H1 (cell line): ENCODE measurements at regions not wholly inside any gene's neighbourhood (a gene's known extent, or its start where the extent isn't known, plus 50 kb on each side); places are given as distances from the start of the nearest gene placed in this dataset.

Source experiments
- CTCF ChIA-PET: fragments of 300-600 bp; sonication (Branson Sonifier 250); formaldehyde crosslinking; loops from one replicate; lab custom pipeline; 2021; ENCODE audit not compliant: partially characterized antibody; lab: Charles Lee
- POLR2A ChIA-PET: fragments of 300-600 bp; sonication (Branson Sonifier 250); formaldehyde crosslinking; loops from one replicate; lab custom pipeline; 2021; ENCODE audit warnings: inconsistent platforms; ENCODE audit not compliant: partially characterized antibody; lab: Charles Lee
- DNase-seq, 2 experiments: peaks; one replicate each; pipeline versions ENCODE4 v3.0.0 to v3.0.0-alpha.2; 2010 to 2022; ENCODE audit warnings: low spot score in 2 of 2, low read depth in 1 of 2, mixed read lengths in 1 of 2
- FAIRE-seq: peaks from 2 replicates; lab custom pipeline; 2011; peaks lifted over from hg19 to GRCh38; lab: Jason Lieb, UNC
- H2AFZ ChIP-seq: 2 replicates; pipeline ENCODE4 v1.8.1; 2012; ENCODE audit warnings: low read length, inconsistent platforms
- H2AK5ac ChIP-seq: 2 replicates; pipeline ENCODE4 v1.6.1; 2013; ENCODE audit warnings: low read depth, low read length
- H2BK120ac ChIP-seq: replicated peaks from 2 replicates; pipeline ENCODE3; 2013; ENCODE audit warnings: low read depth, low read length, inconsistent platforms
- H2BK12ac ChIP-seq: 2 replicates; pipeline ENCODE4 v1.6.1; 2013; ENCODE audit warnings: low read depth, low read length
- H2BK15ac ChIP-seq: 2 replicates; pipeline ENCODE4 v1.6.1; 2013; ENCODE audit warnings: low read length
- H2BK20ac ChIP-seq: 2 replicates; pipeline ENCODE4 v1.6.1; 2013; ENCODE audit warnings: low read length
- H2BK5ac ChIP-seq: 2 replicates; pipeline ENCODE4 v1.6.1; 2013; ENCODE audit warnings: low read depth, low read length
- H3K14ac ChIP-seq: 2 replicates; pipeline ENCODE4 v1.6.1; 2013; ENCODE audit warnings: inconsistent platforms; ENCODE audit not compliant: insufficient read length
- H3K18ac ChIP-seq: 2 replicates; pipeline ENCODE4 v1.6.1; 2013; ENCODE audit warnings: low read length; ENCODE audit errors: extremely low read depth
- H3K23ac ChIP-seq: 2 replicates; pipeline ENCODE4 v1.6.1; 2013; ENCODE audit warnings: inconsistent platforms; ENCODE audit not compliant: insufficient read length
- H3K23me2 ChIP-seq: 2 replicates; pipeline ENCODE4 v1.6.1; 2013; ENCODE audit warnings: low read depth, low read length
- H3K27ac ChIP-seq: 2 replicates; pipeline ENCODE4 v1.6.1; 2011; ENCODE audit warnings: low read depth, low read length, inconsistent platforms
- H3K27me3 ChIP-seq, 4 experiments: replicated peaks in 1 of 4; 1 replicate in 1 of 4; 2 replicates in 3 of 4; pipeline versions ENCODE4 v1.6.1 to v1.8.1; 2011 to 2013; ENCODE audit warnings: low read length in 3 of 4, mild to moderate bottlenecking in 3 of 4, inconsistent platforms in 2 of 4, mixed read lengths in 2 of 4, moderate library complexity in 1 of 4; ENCODE audit not compliant: control insufficient read depth in 3 of 4, insufficient read depth in 3 of 4; ENCODE audit errors: extremely low read depth in 1 of 4
- H3K36me3 ChIP-seq, 4 experiments: 2 replicates each; pipeline versions ENCODE4 v1.6.1 to v1.8.1; 2011 to 2013; ENCODE audit warnings: mild to moderate bottlenecking in 4 of 4, low read length in 3 of 4, moderate library complexity in 2 of 4, control low read depth in 1 of 4, inconsistent platforms in 1 of 4; ENCODE audit not compliant: insufficient read depth in 4 of 4, control insufficient read depth in 2 of 4
- H3K4ac ChIP-seq: replicated peaks from 2 replicates; pipeline ENCODE3; 2013; ENCODE audit warnings: low read length, low read depth, mixed read lengths, inconsistent platforms; ENCODE audit not compliant: insufficient read length
- H3K4me1 ChIP-seq, 4 experiments: replicated peaks in 1 of 4; 1 replicate in 1 of 4; 2 replicates in 3 of 4; pipeline versions ENCODE4 v1.6.1 to v1.8.1; 2011 to 2013; ENCODE audit warnings: low read length in 3 of 4, inconsistent platforms in 2 of 4, mixed read lengths in 1 of 4; ENCODE audit not compliant: insufficient read depth in 4 of 4, control insufficient read depth in 3 of 4
- H3K4me2 ChIP-seq, 2 experiments: 2 replicates each; pipeline versions ENCODE4 v1.6.1 to v1.8.1; 2011 to 2013; ENCODE audit warnings: low read depth in 2 of 2, low read length in 2 of 2, control low read depth in 1 of 2, inconsistent platforms in 1 of 2, mild to moderate bottlenecking in 1 of 2; ENCODE audit not compliant: insufficient read depth in 1 of 2
- H3K4me3 ChIP-seq, 4 experiments: fragments of 200-600, 300-600 bp in 1 of 4; sonication (generic), shearing (Covaris generic), sonication (Bioruptor Twin) in 1 of 4; 2 replicates each; pipeline versions ENCODE4 v1.5.1 to v1.8.1; 2011 to 2016; ENCODE audit warnings: low read length in 4 of 4, low read depth in 3 of 4, control low read depth in 2 of 4, inconsistent platforms in 2 of 4, mild to moderate bottlenecking in 2 of 4, mixed read lengths in 1 of 4, moderate library complexity in 1 of 4; ENCODE audit not compliant: insufficient read depth in 2 of 4; ENCODE audit errors: extremely low read depth in 1 of 4
- H3K56ac ChIP-seq: replicated peaks from 2 replicates; pipeline ENCODE3; 2013; ENCODE audit warnings: low read depth, mild to moderate bottlenecking, mixed read lengths, low read length, inconsistent platforms; ENCODE audit not compliant: insufficient read length
- H3K79me1 ChIP-seq: 2 replicates; pipeline ENCODE4 v1.6.1; 2013; ENCODE audit warnings: low read depth, low read length, control low read depth
- H3K79me2 ChIP-seq, 2 experiments: 2 replicates each; pipeline versions ENCODE4 v1.6.1 to v1.8.1; 2012 to 2013; ENCODE audit warnings: low read length in 2 of 2, mild to moderate bottlenecking in 2 of 2, inconsistent platforms in 1 of 2; ENCODE audit not compliant: insufficient read depth in 2 of 2, control insufficient read depth in 1 of 2
- H3K9ac ChIP-seq, 4 experiments: replicated peaks in 1 of 4; 1 replicate in 1 of 4; 2 replicates in 3 of 4; pipeline versions ENCODE4 v1.6.1 to v1.8.1; 2011 to 2013; ENCODE audit warnings: low read depth in 3 of 4, low read length in 3 of 4, control low read depth in 2 of 4, mild to moderate bottlenecking in 2 of 4, moderate library complexity in 2 of 4, inconsistent platforms in 1 of 4; ENCODE audit errors: extremely low read depth in 1 of 4
- H3K9me3 ChIP-seq, 2 experiments: 2 replicates each; pipeline versions ENCODE4 v1.6.1 to v1.8.1; 2012 to 2013; ENCODE audit warnings: mild to moderate bottlenecking in 2 of 2, moderate library complexity in 2 of 2, control low read depth in 1 of 2, inconsistent platforms in 1 of 2, low read depth in 1 of 2, low read length in 1 of 2, mixed read lengths in 1 of 2; ENCODE audit not compliant: insufficient read depth in 2 of 2
- H4K20me1 ChIP-seq, 2 experiments: replicated peaks in 1 of 2; 2 replicates each; pipeline versions ENCODE3 to v1.8.1; 2011 to 2013; ENCODE audit warnings: inconsistent platforms in 2 of 2, low read length in 2 of 2, mild to moderate bottlenecking in 1 of 2; ENCODE audit not compliant: insufficient read depth in 2 of 2, control insufficient read depth in 1 of 2
- H4K5ac ChIP-seq: 2 replicates; pipeline ENCODE4 v1.6.1; 2013; ENCODE audit warnings: low read length, low read depth, mixed read lengths, inconsistent platforms; ENCODE audit not compliant: insufficient read length
- H4K8ac ChIP-seq: 2 replicates; pipeline ENCODE4 v1.8.0; 2013; ENCODE audit warnings: mild to moderate bottlenecking, moderate library complexity, low read length, inconsistent platforms; ENCODE audit not compliant: insufficient read depth; ENCODE audit errors: extremely low read depth
- H4K91ac ChIP-seq: replicated peaks from 2 replicates; pipeline ENCODE3; 2013; ENCODE audit warnings: low read length, mixed read lengths, inconsistent platforms; ENCODE audit not compliant: insufficient read length
- GTF2F1 ChIP-seq: IDR thresholded peaks from 2 replicates; pipeline ENCODE4 v1.6.1; 2012; ENCODE audit warnings: low read depth, low read length, improper control_type of control experiment, borderline replicate concordance
- YY1 ChIP-seq: IDR thresholded peaks from 2 replicates; pipeline ENCODE4 v1.6.1; 2011; ENCODE audit warnings: low read depth, mild to moderate bottlenecking, low read length
- WGBS, 2 experiments: shearing (Covaris generic) in 1 of 2; methylation state at CpG; one replicate each; pipeline versions ENCODE4 v1.1.6 to v1.1.7; 2013 to 2015; ENCODE audit warnings: low lambda C conversion rate in 2 of 2, mixed read lengths in 2 of 2, inconsistent platforms in 1 of 2, low coverage in 1 of 2, missing lambda C conversion rate in 1 of 2; ENCODE audit not compliant: insufficient replicate concordance in 2 of 2, insufficient coverage in 1 of 2, insufficient read length in 1 of 2; ENCODE audit errors: extremely low coverage in 1 of 2, missing lambda C conversion rate in 1 of 2; 5-methylcytosine and 5-hydroxymethylcytosine counted together

DNA sequence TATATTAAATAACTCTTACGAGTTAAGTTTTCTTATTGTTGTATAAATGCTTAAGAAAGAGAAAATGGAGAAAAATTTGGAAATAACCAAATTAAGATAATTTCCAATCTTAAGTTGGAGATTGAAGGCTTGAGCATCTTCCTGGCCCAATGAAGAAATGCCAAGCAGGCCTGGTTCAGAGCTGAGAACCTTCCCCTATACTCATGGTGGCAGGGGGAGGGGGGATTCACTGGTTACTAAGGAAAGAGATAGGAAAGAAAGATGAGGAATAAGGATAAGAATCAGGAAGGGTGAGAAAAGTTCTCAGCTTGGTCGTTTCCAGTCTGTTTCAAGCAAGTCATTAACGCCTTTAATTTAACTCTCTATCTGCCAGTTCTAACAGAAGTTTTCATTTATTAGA is 166.2 kb downstream of the AVL9 start:
- H3K56ac ChIP-seq = no peak overlapping the region
- no peak overlapping the region for H3K4ac ChIP-seq
- no peaks in the 10 kb centered on the region for H3K27me3 ChIP-seq
- no peaks in the 10 kb centered on the region for H3K79me1 ChIP-seq
- H3K18ac ChIP-seq = no peak overlapping the region
- H2AK5ac ChIP-seq = no peak overlapping the region
- no peak overlapping the region for H2BK15ac ChIP-seq
- H3K4me3 ChIP-seq = no peak overlapping the region
- H2BK12ac ChIP-seq = no peak overlapping the region
- no peak overlapping the region for H4K91ac ChIP-seq
- H2BK120ac ChIP-seq = no peak overlapping the region
- H4K5ac ChIP-seq = no peak overlapping the region
- no peak overlapping the region for H3K9ac ChIP-seq
- H3K4me1 ChIP-seq = peaks cover 0 to 2% (median 0%) of the 10 kb centered on the region in 4 experiments; a peak in 2 of 7 replicates
- no peak for TF ChIP-seq GTF2F1
- no peak for TF ChIP-seq YY1
- DNase-seq (no peak), FAIRE-seq (no peak)
- no peaks in the 10 kb centered on the region for H3K79me2 ChIP-seq
- H3K23ac ChIP-seq = no peak overlapping the region
- H3K9me3 ChIP-seq = no peaks in the 10 kb centered on the region
- no peak overlapping the region for H2BK20ac ChIP-seq
- 94% methylated on average over 3 of the region's 3 CpGs; no CpG with 5 or more reads in 1 of the 2 experiments for WGBS, 2 experiments
- H3K14ac ChIP-seq = no peak overlapping the region
- no peak overlapping the region for H3K27ac ChIP-seq
- CTCF ChIA-PET = interaction anchor here (0.7 kb wide), 1 partner anchor 432 kb away, joined by 5 read pairs; no protein-coding TSS in a partner anchor
- H3K23me2 ChIP-seq = no peaks in the 10 kb centered on the region
- POLR2A ChIA-PET = no interaction called here
- H3K4me2 ChIP-seq = no peak overlapping the region
- H2AFZ ChIP-seq = no peak overlapping the region
- H4K20me1 ChIP-seq = no peaks in the 10 kb centered on the region
- no peak overlapping the region for H4K8ac ChIP-seq
- no peak overlapping the region for H2BK5ac ChIP-seq
- no peaks in the 10 kb centered on the region for H3K36me3 ChIP-seq
